Parathyroid adenoma (tissue), 2 donors: ENCODE measurements at regions not wholly inside any gene's neighbourhood (a gene's known extent, or its start where the extent isn't known, plus 50 kb on each side); places are given as distances from the start of the nearest gene placed in this dataset.

Experiments
- H2AFZ ChIP-seq: fragments of 300-600 bp; sonication (generic); one replicate; pipeline ENCODE4 v1.7.0; 2017; ENCODE audit warnings: antibody characterized with exemption, mild to moderate bottlenecking
- H3K27ac ChIP-seq: fragments of 300-600 bp; sonication (generic); one replicate; pipeline ENCODE4 v1.7.0; 2017
- H3K27me3 ChIP-seq: fragments of 300-600 bp; sonication (generic); one replicate; pipeline ENCODE4 v1.7.0; 2017; ENCODE audit warnings: low read length; ENCODE audit not compliant: control insufficient read depth, insufficient read depth
- H3K36me3 ChIP-seq: fragments of 300-600 bp; sonication (generic); one replicate; pipeline ENCODE4 v1.7.0; 2017; ENCODE audit warnings: low read length; ENCODE audit not compliant: control insufficient read depth, insufficient read depth
- H3K4me1 ChIP-seq: fragments of 300-600 bp; sonication (generic); one replicate; pipeline ENCODE4 v1.7.0; 2017; ENCODE audit warnings: control low read depth
- H3K4me2 ChIP-seq: fragments of 300-600 bp; sonication (generic); one replicate; pipeline ENCODE4 v1.7.0; 2017; ENCODE audit warnings: low read length
- H3K4me3 ChIP-seq: fragments of 300-600 bp; sonication (generic); one replicate; pipeline ENCODE4 v1.7.0; 2017; ENCODE audit warnings: low read depth, low read length
- H3K79me2 ChIP-seq: fragments of 300-600 bp; sonication (generic); one replicate; pipeline ENCODE4 v1.7.0; 2017; ENCODE audit warnings: control low read depth
- H3K9ac ChIP-seq: fragments of 300-600 bp; sonication (generic); one replicate; pipeline ENCODE4 v1.7.0; 2017; ENCODE audit warnings: mild to moderate bottlenecking
- H3K9me3 ChIP-seq: fragments of 300-600 bp; sonication (generic); one replicate; pipeline ENCODE4 v1.7.0; 2017; ENCODE audit warnings: low read length; ENCODE audit not compliant: control insufficient read depth
- TF ChIP-seq, protein P1 (sequence below): fragments of 300-600 bp; sonication (generic); IDR thresholded peaks from one replicate; pipeline ENCODE4 v1.7.0; 2017; ENCODE audit warnings: antibody characterized with exemption, mild to moderate bottlenecking
- donor health status: primary hyperparathyroidism.

DNA sequence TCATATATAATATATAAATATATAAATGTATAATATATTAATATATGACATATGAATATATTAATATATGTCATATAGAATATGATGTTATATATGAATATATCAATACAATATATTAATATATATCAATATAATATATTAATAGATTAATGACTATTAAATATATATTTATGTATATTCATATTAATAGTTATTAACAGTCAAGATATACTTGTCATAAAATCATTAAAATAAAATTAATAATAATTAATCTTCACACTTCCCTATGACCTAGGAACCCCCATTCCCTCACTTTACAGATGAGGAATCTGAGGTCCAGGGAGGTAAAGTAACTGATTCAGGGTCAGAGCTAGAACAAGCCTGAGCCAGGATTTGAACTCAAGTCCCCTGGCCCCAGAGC is 70.6 kb upstream of the SLC6A11 start:
- no peaks in the 10 kb centered on the region for H3K4me1 ChIP-seq
- H3K27me3 ChIP-seq = no peaks in the 10 kb centered on the region
- H3K9me3 ChIP-seq = no peaks in the 10 kb centered on the region
- H3K4me3 ChIP-seq = no peak overlapping the region
- TF ChIP-seq, protein P1, sequence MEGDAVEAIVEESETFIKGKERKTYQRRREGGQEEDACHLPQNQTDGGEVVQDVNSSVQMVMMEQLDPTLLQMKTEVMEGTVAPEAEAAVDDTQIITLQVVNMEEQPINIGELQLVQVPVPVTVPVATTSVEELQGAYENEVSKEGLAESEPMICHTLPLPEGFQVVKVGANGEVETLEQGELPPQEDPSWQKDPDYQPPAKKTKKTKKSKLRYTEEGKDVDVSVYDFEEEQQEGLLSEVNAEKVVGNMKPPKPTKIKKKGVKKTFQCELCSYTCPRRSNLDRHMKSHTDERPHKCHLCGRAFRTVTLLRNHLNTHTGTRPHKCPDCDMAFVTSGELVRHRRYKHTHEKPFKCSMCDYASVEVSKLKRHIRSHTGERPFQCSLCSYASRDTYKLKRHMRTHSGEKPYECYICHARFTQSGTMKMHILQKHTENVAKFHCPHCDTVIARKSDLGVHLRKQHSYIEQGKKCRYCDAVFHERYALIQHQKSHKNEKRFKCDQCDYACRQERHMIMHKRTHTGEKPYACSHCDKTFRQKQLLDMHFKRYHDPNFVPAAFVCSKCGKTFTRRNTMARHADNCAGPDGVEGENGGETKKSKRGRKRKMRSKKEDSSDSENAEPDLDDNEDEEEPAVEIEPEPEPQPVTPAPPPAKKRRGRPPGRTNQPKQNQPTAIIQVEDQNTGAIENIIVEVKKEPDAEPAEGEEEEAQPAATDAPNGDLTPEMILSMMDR = no peak
- no peak overlapping the region for H3K9ac ChIP-seq
- H3K36me3 ChIP-seq = no peaks in the 10 kb centered on the region
- no peak overlapping the region for H3K27ac ChIP-seq
- no peaks in the 10 kb centered on the region for H3K79me2 ChIP-seq
- H3K4me2 ChIP-seq = no peak overlapping the region
- H2AFZ ChIP-seq = no peak overlapping the region

DNA sequence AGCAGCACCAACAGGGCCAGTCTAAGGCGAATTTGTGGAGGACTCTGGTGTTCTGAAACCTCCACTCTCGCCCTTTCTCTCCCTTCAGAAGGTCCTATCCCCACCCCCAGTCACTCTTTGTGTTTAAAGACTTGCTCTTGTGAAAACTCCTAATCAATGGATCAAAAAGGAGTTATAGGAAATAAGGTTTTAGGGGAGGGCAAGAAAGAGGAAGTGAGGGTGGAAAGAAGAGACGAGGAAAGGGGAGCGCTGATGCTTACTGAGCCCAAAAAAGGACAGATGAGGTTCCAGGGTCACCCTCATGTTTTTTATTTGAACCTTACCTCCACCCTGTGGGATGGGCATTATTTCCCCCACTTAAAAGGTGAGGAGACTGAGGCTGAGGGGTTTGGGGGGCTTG is 70.0 kb upstream of the SLC6A11 start:
- TF ChIP-seq, protein P1 = no peak
- Histone ChIP-seq H3K4me2 (no peak overlapping the region), H3K27me3 (no peaks in the 10 kb centered on the region), H3K27ac (no peak overlapping the region), H3K79me2 (no peaks in the 10 kb centered on the region), H3K4me1 (no peaks in the 10 kb centered on the region), H3K36me3 (no peaks in the 10 kb centered on the region), H3K9me3 (no peaks in the 10 kb centered on the region), H3K9ac (no peak overlapping the region), H3K4me3 (no peak overlapping the region), H2AFZ (no peak overlapping the region)

DNA sequence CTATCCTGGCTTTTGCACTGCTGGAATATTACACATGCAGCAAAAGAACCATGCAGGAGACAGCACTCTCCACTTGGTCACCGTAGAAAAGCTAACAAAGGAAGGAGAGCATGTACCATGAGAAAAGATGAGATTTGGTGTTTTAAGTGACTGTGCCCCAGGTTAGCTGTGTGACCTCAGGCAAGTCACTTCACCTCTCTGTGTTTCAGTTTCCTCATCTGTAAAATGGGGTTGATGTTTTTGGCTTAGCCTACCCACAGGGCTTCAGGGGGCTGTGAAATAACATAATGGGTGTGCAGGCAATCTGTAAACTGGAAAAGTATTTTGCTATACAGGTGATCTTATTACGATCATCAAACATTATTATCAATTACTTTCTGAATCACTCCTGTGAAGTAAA is 69.3 kb upstream of the SLC6A11 start:
- Histone ChIP-seq H3K79me2 (no peaks in the 10 kb centered on the region), H3K27ac (no peak overlapping the region)
- TF ChIP-seq, protein P1 = no peak

DNA sequence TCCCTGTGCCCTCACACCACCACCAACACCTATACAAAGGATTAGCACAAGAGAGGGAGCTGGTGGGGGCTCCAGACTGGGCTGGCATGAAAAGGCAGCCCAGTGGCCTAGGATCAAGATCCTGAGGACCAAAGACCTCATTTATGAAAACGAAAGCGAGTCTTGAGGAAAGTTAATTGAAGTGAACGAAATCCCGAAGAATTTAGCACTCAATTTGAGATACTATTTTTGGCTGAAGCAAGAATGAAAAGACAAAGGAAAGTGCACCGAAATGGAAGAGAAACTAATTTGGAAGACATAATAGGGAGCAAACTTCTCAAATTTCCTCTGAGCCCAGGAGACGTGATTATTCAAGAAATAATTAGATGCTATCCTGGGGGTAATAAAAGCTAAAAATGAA is 68.7 kb upstream of the SLC6A11 start:
- H3K27me3 ChIP-seq = no peaks in the 10 kb centered on the region

More for the DNA sequence above, 69.3 kb upstream of the SLC6A11 start:
- Histone ChIP-seq H3K4me3 (no peak overlapping the region), H3K4me1 (no peaks in the 10 kb centered on the region), H3K9me3 (no peaks in the 10 kb centered on the region), H3K27me3 (no peaks in the 10 kb centered on the region), H2AFZ (no peak overlapping the region), H3K4me2 (no peak overlapping the region), H3K9ac (no peak overlapping the region), H3K36me3 (no peaks in the 10 kb centered on the region)

DNA sequence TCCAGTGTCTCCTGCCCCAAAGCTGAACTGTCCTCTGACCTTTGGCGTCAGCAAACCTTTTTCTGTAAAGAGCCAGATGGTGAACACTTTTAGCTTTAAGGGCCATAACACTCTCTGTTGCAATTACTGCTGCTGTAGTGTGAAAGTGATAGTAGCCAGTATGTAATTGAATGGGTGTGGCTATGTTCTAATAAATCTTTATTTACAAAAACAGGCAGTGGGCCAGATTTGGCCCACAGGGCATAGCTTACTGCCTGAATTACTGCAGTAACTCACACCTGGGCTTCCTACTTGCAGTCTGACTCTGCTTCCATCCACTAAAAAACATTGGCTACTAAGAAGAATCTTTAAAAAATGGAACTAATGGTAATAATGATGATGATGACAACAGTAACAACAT is 68.0 kb upstream of the SLC6A11 start:
- Histone ChIP-seq H3K4me1 (no peaks in the 10 kb centered on the region), H3K27me3 (no peaks in the 10 kb centered on the region), H3K9ac (no peak overlapping the region), H3K9me3 (no peaks in the 10 kb centered on the region), H3K4me3 (no peak overlapping the region), H3K79me2 (no peaks in the 10 kb centered on the region), H3K36me3 (no peaks in the 10 kb centered on the region), H2AFZ (no peak overlapping the region), H3K4me2 (no peak overlapping the region), H3K27ac (no peak overlapping the region)
- TF ChIP-seq, protein P1 = no peak

More for the DNA sequence above, 68.7 kb upstream of the SLC6A11 start:
- Histone ChIP-seq H3K4me1 (no peaks in the 10 kb centered on the region), H3K36me3 (no peaks in the 10 kb centered on the region), H3K4me3 (no peak overlapping the region), H3K27ac (no peak overlapping the region), H3K9me3 (no peaks in the 10 kb centered on the region), H3K79me2 (no peaks in the 10 kb centered on the region), H3K4me2 (no peak overlapping the region), H2AFZ (no peak overlapping the region), H3K9ac (no peak overlapping the region)
- TF ChIP-seq, protein P1 = no peak
